Activated T-helper 17 cell treated with anti-CD3 and anti-CD28 coated beads, Interleukin-2, amount 50 U/mL, for 72 hours (primary cell): ENCODE measurements at regions not wholly inside any gene's neighbourhood (a gene's known extent, or its start where the extent isn't known, plus 50 kb on each side); places are given as distances from the start of the nearest gene placed in this dataset.
"Not testable (repeated sequence)": the region's sequence is repeated elsewhere in the genome, so short reads cannot be mapped to it uniquely, and the experiment has no call there.

Experiments
- ATAC-seq: fragments of 150-1000 bp; cut with Tn5 transposase; replicated peaks from 2 replicates; pipeline ENCODE4 v1.10.0; 2021; ENCODE audit warnings: mild to moderate bottlenecking, moderate library complexity
- H3K27ac Mint-ChIP-seq: one replicate; pipeline ENCODE4 v1.8.0; 2022; ENCODE audit warnings: mixed read lengths
- H3K27me3 Mint-ChIP-seq: one replicate; pipeline ENCODE4 v1.8.0; 2022; ENCODE audit warnings: mixed read lengths
- H3K36me3 Mint-ChIP-seq: one replicate; pipeline ENCODE4 v1.8.0; 2022; ENCODE audit warnings: low read depth, mild to moderate bottlenecking, mixed read lengths
- H3K4me1 Mint-ChIP-seq: one replicate; pipeline ENCODE4 v1.8.0; 2022; ENCODE audit warnings: mixed read lengths
- H3K4me3 Mint-ChIP-seq: one replicate; pipeline ENCODE4 v1.8.0; 2022; ENCODE audit warnings: mild to moderate bottlenecking, mixed read lengths
- H3K9me3 Mint-ChIP-seq: one replicate; pipeline ENCODE4 v1.8.0; 2022; ENCODE audit warnings: mixed read lengths

- Mint-ChIP-seq H3K27ac (no peak overlapping the region), H3K9me3 (peaks cover 4% of the 10 kb centered on the region), H3K27me3 (no peaks in the 10 kb centered on the region), H3K36me3 (no peaks in the 10 kb centered on the region), H3K4me3 (no peak overlapping the region), H3K4me1 (no peaks in the 10 kb centered on the region)
- no peak for ATAC-seq
Observed at GRCh38 chr6:101178748-101179147, 214.8 kb upstream of the GRIK2 start.

GRCh38 chr6:101181006-101181405 lies 212.5 kb upstream of the GRIK2 start:
- ATAC-seq, result no peak
- Mint-ChIP-seq H3K27ac (no peak overlapping the region), H3K36me3 (no peaks in the 10 kb centered on the region), H3K27me3 (no peaks in the 10 kb centered on the region), H3K4me3 (no peak overlapping the region), H3K4me1 (no peaks in the 10 kb centered on the region), H3K9me3 (peaks cover 8% of the 10 kb centered on the region)

GRCh38 chr6:101188285-101188798 lies 205.2 kb upstream of the GRIK2 start:
- not testable (repeated sequence) for H3K36me3 Mint-ChIP-seq, ATAC-seq, H3K27me3 Mint-ChIP-seq, H3K4me1 Mint-ChIP-seq, H3K4me3 Mint-ChIP-seq, H3K9me3 Mint-ChIP-seq, H3K27ac Mint-ChIP-seq

- no peak for ATAC-seq
- no peaks in the 10 kb centered on the region for H3K36me3 Mint-ChIP-seq
- no peaks in the 10 kb centered on the region for H3K4me1 Mint-ChIP-seq
- no peak overlapping the region for H3K27ac Mint-ChIP-seq
- H3K4me3 Mint-ChIP-seq, result no peak overlapping the region
- H3K9me3 Mint-ChIP-seq, result peaks cover 8% of the 10 kb centered on the region
- no peaks in the 10 kb centered on the region for H3K27me3 Mint-ChIP-seq
Observed at GRCh38 chr6:101195588-101195987, 197.9 kb upstream of the GRIK2 start.

GRCh38 chr6:101199441-101199840 lies 194.1 kb upstream of the GRIK2 start:
- Mint-ChIP-seq H3K27ac (no peak overlapping the region), H3K36me3 (no peaks in the 10 kb centered on the region), H3K4me3 (no peak overlapping the region), H3K4me1 (no peaks in the 10 kb centered on the region), H3K27me3 (no peaks in the 10 kb centered on the region), H3K9me3 (peaks cover 8% of the 10 kb centered on the region)
- no peak for ATAC-seq

- H3K27ac Mint-ChIP-seq, result no peak overlapping the region
- H3K36me3 Mint-ChIP-seq, result no peaks in the 10 kb centered on the region
- H3K9me3 Mint-ChIP-seq, result peaks cover 5% of the 10 kb centered on the region
- no peaks in the 10 kb centered on the region for H3K4me1 Mint-ChIP-seq
- no peak overlapping the region for H3K4me3 Mint-ChIP-seq
- ATAC-seq, result no peak
- H3K27me3 Mint-ChIP-seq, result no peaks in the 10 kb centered on the region
Observed at GRCh38 chr6:101202867-101203374, 190.6 kb upstream of the GRIK2 start.

- H3K27ac Mint-ChIP-seq, result no peak overlapping the region
- no peaks in the 10 kb centered on the region for H3K27me3 Mint-ChIP-seq
- H3K36me3 Mint-ChIP-seq, result no peaks in the 10 kb centered on the region
- H3K4me3 Mint-ChIP-seq, result no peak overlapping the region
- no peak for ATAC-seq
- peaks cover 5% of the 10 kb centered on the region for H3K9me3 Mint-ChIP-seq
- H3K4me1 Mint-ChIP-seq, result no peaks in the 10 kb centered on the region
Observed at GRCh38 chr6:101203664-101204063, 189.8 kb upstream of the GRIK2 start.

- ATAC-seq, result no peak
- Mint-ChIP-seq H3K27ac (no peak overlapping the region), H3K27me3 (no peaks in the 10 kb centered on the region), H3K4me1 (no peaks in the 10 kb centered on the region), H3K4me3 (no peak overlapping the region), H3K36me3 (no peaks in the 10 kb centered on the region), H3K9me3 (no peaks in the 10 kb centered on the region)
Observed at GRCh38 chr6:101208152-101208551, 185.4 kb upstream of the GRIK2 start.

- ATAC-seq, result no peak
- Mint-ChIP-seq H3K27me3 (no peaks in the 10 kb centered on the region), H3K4me3 (no peak overlapping the region), H3K4me1 (no peaks in the 10 kb centered on the region), H3K27ac (no peak overlapping the region), H3K9me3 (no peaks in the 10 kb centered on the region), H3K36me3 (no peaks in the 10 kb centered on the region)
Observed at GRCh38 chr6:101212640-101213039, 180.9 kb upstream of the GRIK2 start.

- H3K4me1 Mint-ChIP-seq, result no peaks in the 10 kb centered on the region
- no peak overlapping the region for H3K4me3 Mint-ChIP-seq
- no peaks in the 10 kb centered on the region for H3K36me3 Mint-ChIP-seq
- ATAC-seq, result no peak
- H3K27ac Mint-ChIP-seq, result no peak overlapping the region
- H3K9me3 Mint-ChIP-seq, result no peaks in the 10 kb centered on the region
- no peaks in the 10 kb centered on the region for H3K27me3 Mint-ChIP-seq
Observed at GRCh38 chr6:101222007-101222406, 171.5 kb upstream of the GRIK2 start.

GRCh38 chr6:101224751-101225150 lies 168.8 kb upstream of the GRIK2 start:
- H3K4me1 Mint-ChIP-seq, result no peaks in the 10 kb centered on the region
- no peak overlapping the region for H3K4me3 Mint-ChIP-seq
- no peaks in the 10 kb centered on the region for H3K36me3 Mint-ChIP-seq
- H3K27me3 Mint-ChIP-seq, result no peaks in the 10 kb centered on the region
- no peaks in the 10 kb centered on the region for H3K9me3 Mint-ChIP-seq
- no peak for ATAC-seq
- H3K27ac Mint-ChIP-seq, result no peak overlapping the region

- H3K36me3 Mint-ChIP-seq, result no peaks in the 10 kb centered on the region
- ATAC-seq, result no peak
- H3K9me3 Mint-ChIP-seq, result no peaks in the 10 kb centered on the region
- H3K27ac Mint-ChIP-seq, result no peak overlapping the region
- H3K4me1 Mint-ChIP-seq, result no peaks in the 10 kb centered on the region
- no peak overlapping the region for H3K4me3 Mint-ChIP-seq
- no peaks in the 10 kb centered on the region for H3K27me3 Mint-ChIP-seq
Observed at GRCh38 chr6:101226677-101227135, 166.8 kb upstream of the GRIK2 start.

GRCh38 chr6:101230866-101231265 lies 162.6 kb upstream of the GRIK2 start:
- no peak for ATAC-seq
- no peak overlapping the region for H3K4me3 Mint-ChIP-seq
- no peaks in the 10 kb centered on the region for H3K27me3 Mint-ChIP-seq
- no peaks in the 10 kb centered on the region for H3K4me1 Mint-ChIP-seq
- no peaks in the 10 kb centered on the region for H3K9me3 Mint-ChIP-seq
- H3K27ac Mint-ChIP-seq, result no peak overlapping the region
- H3K36me3 Mint-ChIP-seq, result no peaks in the 10 kb centered on the region

GRCh38 chr6:101231606-101232235 lies 161.8 kb upstream of the GRIK2 start:
- H3K27me3 Mint-ChIP-seq, result no peaks in the 10 kb centered on the region
- no peak for ATAC-seq

GRCh38 chr6:101232961-101233360 lies 160.5 kb upstream of the GRIK2 start:
- H3K27me3 Mint-ChIP-seq, result no peaks in the 10 kb centered on the region
- H3K36me3 Mint-ChIP-seq, result no peaks in the 10 kb centered on the region
- no peaks in the 10 kb centered on the region for H3K9me3 Mint-ChIP-seq
- H3K4me1 Mint-ChIP-seq, result no peaks in the 10 kb centered on the region
- no peak for ATAC-seq
- H3K27ac Mint-ChIP-seq, result no peak overlapping the region
- no peak overlapping the region for H3K4me3 Mint-ChIP-seq

More at GRCh38 chr6:101231606-101232235, 161.8 kb upstream of the GRIK2 start:
- H3K4me1 Mint-ChIP-seq, result no peaks in the 10 kb centered on the region
- H3K36me3 Mint-ChIP-seq, result no peaks in the 10 kb centered on the region
- no peak overlapping the region for H3K27ac Mint-ChIP-seq
- H3K4me3 Mint-ChIP-seq, result no peak overlapping the region
- no peaks in the 10 kb centered on the region for H3K9me3 Mint-ChIP-seq
